ENCODE measurements at regions not wholly inside any gene's neighbourhood (a gene's known extent, or its start where the extent isn't known, plus 50 kb on each side); places are given as distances from the start of the nearest gene placed in this dataset.

- TF ChIP-seq POU5F1 (IDR thresholded peaks at IDR 0.05; ENCODE audit: low read depth, low read length) (no peak), EP300 (IDR thresholded peaks at IDR 0.05; ENCODE audit: borderline replicate concordance in 1 of 2, low read depth in 2 of 2, low read length in 2 of 2) (no peak), POLR2AphosphoS5 (IDR thresholded peaks at IDR 0.05; ENCODE audit: low read depth, low read length) (no peak), POLR2A (IDR thresholded peaks at IDR 0.05; ENCODE audit: control extremely low read depth in 1 of 2, low read depth in 2 of 2, low read length in 2 of 2) (no peak), CTCF (IDR thresholded peaks at IDR 0.05; ENCODE audit: control extremely low read depth in 1 of 3, insufficient read depth in 1 of 3, low read depth in 1 of 3, low read length in 3 of 3) (no peak), NANOG (IDR thresholded peaks at IDR 0.05; ENCODE audit: insufficient read depth, low read depth, low read length, poor library complexity, severe bottlenecking) (no peak), TBP (IDR thresholded peaks at IDR 0.05; ENCODE audit: low read depth, low read length) (no peak), NRF1 (IDR thresholded peaks at IDR 0.05; ENCODE audit: low read depth, low read length) (no peak)
These were observed 157.5 kb upstream of the FSTL4 start for GRCh38 chr5:133769842-133770241.
